ENCODE measurements at regions not wholly inside any gene's neighbourhood (a gene's known extent, or its start where the extent isn't known, plus 50 kb on each side); places are given as distances from the start of the nearest gene placed in this dataset.

DNA sequence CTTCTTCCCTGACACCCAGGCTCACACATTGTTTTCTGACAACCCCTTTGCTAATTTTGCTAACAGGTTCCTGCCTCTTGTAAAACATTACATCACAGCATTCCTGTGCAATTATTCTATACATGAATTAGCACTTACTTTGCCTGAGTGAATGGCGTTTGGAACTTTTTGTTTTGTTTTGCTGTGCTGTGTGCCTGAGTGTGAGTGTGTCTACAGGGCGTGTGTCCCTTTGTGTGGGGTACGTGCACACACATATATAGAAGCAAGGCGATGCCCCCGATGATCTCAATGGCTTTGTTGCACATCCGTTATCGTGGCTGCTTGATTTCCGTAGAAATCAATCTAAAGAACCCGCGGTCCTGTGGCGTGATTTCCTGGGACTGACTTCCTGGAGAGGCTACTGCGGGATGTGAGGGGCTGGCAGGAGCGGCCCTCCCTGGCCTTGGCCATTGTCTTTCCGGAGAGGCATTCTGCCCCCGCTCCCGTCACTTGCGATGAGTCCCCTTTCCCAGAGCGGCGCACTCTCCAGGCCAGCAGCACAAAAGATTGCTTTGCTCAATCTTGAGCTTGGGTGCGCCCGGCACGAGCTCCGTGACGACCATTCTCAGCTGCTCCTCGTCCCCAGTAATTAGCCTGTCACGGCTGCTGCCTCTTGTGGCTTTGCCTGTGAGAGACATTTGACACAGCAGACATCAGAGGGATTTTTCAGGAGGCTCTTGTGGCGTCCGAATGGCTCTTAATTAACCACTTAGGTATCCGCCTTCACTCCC, 398.1 kb upstream of the IRX1 start:
- no peak for DNase-seq (ENCODE audit: low read depth in 2 of 2)
- no peak for TF ChIP-seq EZH2 (IDR thresholded peaks at IDR 0.05; ENCODE audit: low read length, missing control alignments)
- TF ChIP-seq, protein P1, sequence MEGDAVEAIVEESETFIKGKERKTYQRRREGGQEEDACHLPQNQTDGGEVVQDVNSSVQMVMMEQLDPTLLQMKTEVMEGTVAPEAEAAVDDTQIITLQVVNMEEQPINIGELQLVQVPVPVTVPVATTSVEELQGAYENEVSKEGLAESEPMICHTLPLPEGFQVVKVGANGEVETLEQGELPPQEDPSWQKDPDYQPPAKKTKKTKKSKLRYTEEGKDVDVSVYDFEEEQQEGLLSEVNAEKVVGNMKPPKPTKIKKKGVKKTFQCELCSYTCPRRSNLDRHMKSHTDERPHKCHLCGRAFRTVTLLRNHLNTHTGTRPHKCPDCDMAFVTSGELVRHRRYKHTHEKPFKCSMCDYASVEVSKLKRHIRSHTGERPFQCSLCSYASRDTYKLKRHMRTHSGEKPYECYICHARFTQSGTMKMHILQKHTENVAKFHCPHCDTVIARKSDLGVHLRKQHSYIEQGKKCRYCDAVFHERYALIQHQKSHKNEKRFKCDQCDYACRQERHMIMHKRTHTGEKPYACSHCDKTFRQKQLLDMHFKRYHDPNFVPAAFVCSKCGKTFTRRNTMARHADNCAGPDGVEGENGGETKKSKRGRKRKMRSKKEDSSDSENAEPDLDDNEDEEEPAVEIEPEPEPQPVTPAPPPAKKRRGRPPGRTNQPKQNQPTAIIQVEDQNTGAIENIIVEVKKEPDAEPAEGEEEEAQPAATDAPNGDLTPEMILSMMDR (conservative IDR thresholded peaks at IDR 0.05 in 1 of 2, IDR thresholded peaks at IDR 0.05 in 1 of 2; ENCODE audit: low read depth in 1 of 2, low read length in 2 of 2), result no peak
- H3K9ac ChIP-seq (ENCODE audit: insufficient read depth, low read length), result no peak overlapping the region
- H4K20me1 ChIP-seq (ENCODE audit: control insufficient read depth, extremely low read depth, insufficient read depth, low read length), result no peaks in the 10 kb centered on the region
- H3K4me3 ChIP-seq (replicated peaks in 1 of 4; ENCODE audit: control extremely low read depth in 1 of 4, insufficient read depth in 1 of 4, low read depth in 3 of 4, low read length in 4 of 4), result no peak overlapping the region
- H3K27me3 ChIP-seq (ENCODE audit: control insufficient read depth, insufficient read depth, low read length), result no peaks in the 10 kb centered on the region
- H3K4me1 ChIP-seq (ENCODE audit: control insufficient read depth, extremely low read depth, insufficient read depth, low read length), result no peaks in the 10 kb centered on the region
- no peaks in the 10 kb centered on the region for H3K9me3 ChIP-seq (ENCODE audit: control insufficient read depth, insufficient read depth, low read depth, low read length)
- H3K79me2 ChIP-seq (ENCODE audit: control insufficient read depth, insufficient read depth, low read length), result no peaks in the 10 kb centered on the region
- H3K4me2 ChIP-seq (ENCODE audit: extremely low read depth, insufficient read depth, low read length), result no peak overlapping the region
- no peaks in the 10 kb centered on the region for H3K36me3 ChIP-seq (ENCODE audit: control insufficient read depth, insufficient read depth, low read length)
- H3K27ac ChIP-seq (ENCODE audit: insufficient read depth, low read length), result no peak overlapping the region
- H2AFZ ChIP-seq (ENCODE audit: low read length), result no peak overlapping the region

DNA sequence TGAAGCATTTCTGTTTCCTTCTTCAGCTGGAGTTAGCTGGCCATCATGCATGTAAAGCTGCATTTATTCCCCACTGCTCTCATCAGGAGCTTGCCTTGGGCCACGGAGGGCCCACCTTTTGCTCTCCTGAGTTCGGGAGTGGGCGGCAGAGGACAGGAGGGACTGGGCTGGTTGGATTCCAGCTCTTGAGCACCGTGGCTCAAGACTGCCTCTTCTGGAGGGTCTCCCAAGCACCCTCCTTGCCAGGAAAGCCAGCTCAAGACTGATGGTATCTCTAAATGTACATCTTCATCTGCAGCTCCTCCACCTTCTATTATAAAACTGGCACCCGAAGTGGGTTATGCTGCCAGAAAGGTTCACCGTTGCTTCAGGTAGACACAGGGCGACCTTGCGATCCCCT, 399.6 kb upstream of the IRX1 start:
- TF ChIP-seq EZH2 (IDR thresholded peaks at IDR 0.05; ENCODE audit: low read length, missing control alignments), result no peak
- TF ChIP-seq, protein P1 (conservative IDR thresholded peaks at IDR 0.05 in 1 of 2, IDR thresholded peaks at IDR 0.05 in 1 of 2; ENCODE audit: low read depth in 1 of 2, low read length in 2 of 2), result no peak

GRCh38 chr5:3194684-3195083, 400.9 kb upstream of the IRX1 start:
- no peaks in the 10 kb centered on the region for H3K79me2 ChIP-seq (ENCODE audit: control insufficient read depth, insufficient read depth, low read length)
- DNase-seq (ENCODE audit: low read depth in 2 of 2), result no peak

More for the DNA sequence above, 399.6 kb upstream of the IRX1 start:
- Histone ChIP-seq H3K27me3 (ENCODE audit: control insufficient read depth, insufficient read depth, low read length) (no peaks in the 10 kb centered on the region), H4K20me1 (ENCODE audit: control insufficient read depth, extremely low read depth, insufficient read depth, low read length) (no peaks in the 10 kb centered on the region), H3K4me2 (ENCODE audit: extremely low read depth, insufficient read depth, low read length) (no peak overlapping the region), H3K79me2 (ENCODE audit: control insufficient read depth, insufficient read depth, low read length) (no peaks in the 10 kb centered on the region), H3K36me3 (ENCODE audit: control insufficient read depth, insufficient read depth, low read length) (no peaks in the 10 kb centered on the region), H3K4me1 (ENCODE audit: control insufficient read depth, extremely low read depth, insufficient read depth, low read length) (no peaks in the 10 kb centered on the region), H3K27ac (ENCODE audit: insufficient read depth, low read length) (no peak overlapping the region), H3K9ac (ENCODE audit: insufficient read depth, low read length) (no peak overlapping the region), H3K4me3 (replicated peaks in 1 of 4; ENCODE audit: control extremely low read depth in 1 of 4, insufficient read depth in 1 of 4, low read depth in 3 of 4, low read length in 4 of 4) (no peak overlapping the region), H2AFZ (ENCODE audit: low read length) (no peak overlapping the region), H3K9me3 (ENCODE audit: control insufficient read depth, insufficient read depth, low read depth, low read length) (no peaks in the 10 kb centered on the region)
- no peak for DNase-seq (ENCODE audit: low read depth in 2 of 2)

More at GRCh38 chr5:3194684-3195083, 400.9 kb upstream of the IRX1 start:
- Histone ChIP-seq H3K36me3 (ENCODE audit: control insufficient read depth, insufficient read depth, low read length) (no peaks in the 10 kb centered on the region), H3K27ac (ENCODE audit: insufficient read depth, low read length) (no peak overlapping the region), H3K4me3 (replicated peaks in 1 of 4; ENCODE audit: control extremely low read depth in 1 of 4, insufficient read depth in 1 of 4, low read depth in 3 of 4, low read length in 4 of 4) (no peak overlapping the region), H4K20me1 (ENCODE audit: control insufficient read depth, extremely low read depth, insufficient read depth, low read length) (no peaks in the 10 kb centered on the region), H3K4me2 (ENCODE audit: extremely low read depth, insufficient read depth, low read length) (no peak overlapping the region), H3K9ac (ENCODE audit: insufficient read depth, low read length) (no peak overlapping the region), H3K9me3 (ENCODE audit: control insufficient read depth, insufficient read depth, low read depth, low read length) (no peaks in the 10 kb centered on the region), H3K4me1 (ENCODE audit: control insufficient read depth, extremely low read depth, insufficient read depth, low read length) (no peaks in the 10 kb centered on the region), H2AFZ (ENCODE audit: low read length) (no peak overlapping the region), H3K27me3 (ENCODE audit: control insufficient read depth, insufficient read depth, low read length) (no peaks in the 10 kb centered on the region)
- no peak for TF ChIP-seq EZH2 (IDR thresholded peaks at IDR 0.05; ENCODE audit: low read length, missing control alignments)
- TF ChIP-seq, protein P1 (conservative IDR thresholded peaks at IDR 0.05 in 1 of 2, IDR thresholded peaks at IDR 0.05 in 1 of 2; ENCODE audit: low read depth in 1 of 2, low read length in 2 of 2), result no peak
